Suprapubic skin (tissue), 4 donors: ENCODE measurements at regions not wholly inside any gene's neighbourhood (a gene's known extent, or its start where the extent isn't known, plus 50 kb on each side); places are given as distances from the start of the nearest gene placed in this dataset.

Experiments used
- DNase-seq, 2 donors: peaks; one replicate each; pipeline ENCODE4 v3.0.0-alpha.2; 2019; ENCODE audit warnings: low spot score in 2 of 2
- H3K27ac ChIP-seq: fragments of 200-600 bp; sonication (generic); one replicate; pipeline ENCODE4 v1.5.1; 2019
- H3K27me3 ChIP-seq: fragments of 200-600 bp; sonication (generic); one replicate; pipeline ENCODE4 v1.5.1; 2019
- H3K36me3 ChIP-seq: fragments of 200-600 bp; sonication (generic); one replicate; pipeline ENCODE4 v1.5.1; 2019
- H3K4me1 ChIP-seq: fragments of 200-600 bp; sonication (generic); one replicate; pipeline ENCODE4 v1.5.1; 2019
- H3K4me3 ChIP-seq: fragments of 200-600 bp; sonication (generic); one replicate; pipeline ENCODE4 v1.5.1; 2019; ENCODE audit warnings: mild to moderate bottlenecking
- H3K9me3 ChIP-seq: fragments of 200-600 bp; sonication (generic); one replicate; pipeline ENCODE4 v1.5.1; 2019
- EP300 ChIP-seq: sonication (generic); formaldehyde crosslinking; IDR thresholded peaks from one replicate; pipeline ENCODE4 v1.6.1; 2017; ENCODE audit warnings: antibody characterized with exemption
- POLR2A ChIP-seq, 2 donors: fragments of 450-650 bp; IDR thresholded peaks; one replicate each; pipeline ENCODE4 v1.6.1; 2017; ENCODE audit warnings: antibody characterized with exemption in 2 of 2, mild to moderate bottlenecking in 2 of 2, moderate library complexity in 2 of 2
- POLR2AphosphoS5 ChIP-seq, 3 donors: sonication (generic); formaldehyde crosslinking; IDR thresholded peaks; one replicate each; pipeline ENCODE4 v1.6.1; 2017; ENCODE audit warnings: antibody characterized with exemption in 3 of 3
- WGBS: methylation state at CpG from one replicate; pipeline ENCODE4 v1.1.5; 2018; 5-methylcytosine and 5-hydroxymethylcytosine counted together
- TF ChIP-seq, protein P1 (sequence below), 2 donors: fragments of 200-600 bp in 1 of 2; fragments of 450-650 bp in 1 of 2; sonication (generic) in 1 of 2; IDR thresholded peaks; one replicate each; pipeline ENCODE4 v1.5.1; 2016 to 2019; ENCODE audit warnings: antibody characterized with exemption in 2 of 2, mild to moderate bottlenecking in 1 of 2, moderate library complexity in 1 of 2

GRCh38 chr3:64805248-64805647 lies 117.4 kb upstream of the ADAMTS9 start:
- Histone ChIP-seq H3K9me3 (no peaks in the 10 kb centered on the region), H3K4me3 (no peak overlapping the region), H3K4me1 (no peaks in the 10 kb centered on the region), H3K36me3 (peaks cover 2% of the 10 kb centered on the region), H3K27me3 (no peaks in the 10 kb centered on the region), H3K27ac (no peak overlapping the region)
- no peak for DNase-seq
- TF ChIP-seq, protein P1, sequence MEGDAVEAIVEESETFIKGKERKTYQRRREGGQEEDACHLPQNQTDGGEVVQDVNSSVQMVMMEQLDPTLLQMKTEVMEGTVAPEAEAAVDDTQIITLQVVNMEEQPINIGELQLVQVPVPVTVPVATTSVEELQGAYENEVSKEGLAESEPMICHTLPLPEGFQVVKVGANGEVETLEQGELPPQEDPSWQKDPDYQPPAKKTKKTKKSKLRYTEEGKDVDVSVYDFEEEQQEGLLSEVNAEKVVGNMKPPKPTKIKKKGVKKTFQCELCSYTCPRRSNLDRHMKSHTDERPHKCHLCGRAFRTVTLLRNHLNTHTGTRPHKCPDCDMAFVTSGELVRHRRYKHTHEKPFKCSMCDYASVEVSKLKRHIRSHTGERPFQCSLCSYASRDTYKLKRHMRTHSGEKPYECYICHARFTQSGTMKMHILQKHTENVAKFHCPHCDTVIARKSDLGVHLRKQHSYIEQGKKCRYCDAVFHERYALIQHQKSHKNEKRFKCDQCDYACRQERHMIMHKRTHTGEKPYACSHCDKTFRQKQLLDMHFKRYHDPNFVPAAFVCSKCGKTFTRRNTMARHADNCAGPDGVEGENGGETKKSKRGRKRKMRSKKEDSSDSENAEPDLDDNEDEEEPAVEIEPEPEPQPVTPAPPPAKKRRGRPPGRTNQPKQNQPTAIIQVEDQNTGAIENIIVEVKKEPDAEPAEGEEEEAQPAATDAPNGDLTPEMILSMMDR (IDR thresholded peaks at IDR 0.05): no peak
- TF ChIP-seq POLR2A (IDR thresholded peaks at IDR 0.05): no peak
- TF ChIP-seq POLR2AphosphoS5 (IDR thresholded peaks at IDR 0.05): no peak
- no peak for TF ChIP-seq EP300
- WGBS: 72% methylated on average over 2 of the region's 2 CpGs

- no peak overlapping the region for H3K4me3 ChIP-seq
- DNase-seq: no peak
- WGBS: 93% methylated on average over 9 of the region's 9 CpGs
- TF ChIP-seq POLR2A (IDR thresholded peaks at IDR 0.05) (no peak), POLR2AphosphoS5 (IDR thresholded peaks at IDR 0.05) (no peak), EP300 (no peak)
- TF ChIP-seq, protein P1 (IDR thresholded peaks at IDR 0.05): no peak
- no peaks in the 10 kb centered on the region for H3K27me3 ChIP-seq
- H3K9me3 ChIP-seq: no peaks in the 10 kb centered on the region
- no peak overlapping the region for H3K27ac ChIP-seq
- peaks cover 2% of the 10 kb centered on the region for H3K4me1 ChIP-seq
- H3K36me3 ChIP-seq: peaks cover 2% of the 10 kb centered on the region
Observed at GRCh38 chr3:64803469-64803868, 115.7 kb upstream of the ADAMTS9 start.

GRCh38 chr3:64802460-64802859 lies 114.7 kb upstream of the ADAMTS9 start:
- WGBS: 89% methylated on average over 4 of the region's 4 CpGs
- TF ChIP-seq, protein P1 (IDR thresholded peaks at IDR 0.05): no peak
- TF ChIP-seq POLR2AphosphoS5 (IDR thresholded peaks at IDR 0.05): no peak
- TF ChIP-seq EP300: no peak
- DNase-seq: no peak
- Histone ChIP-seq H3K4me1 (peaks cover 5% of the 10 kb centered on the region), H3K9me3 (no peaks in the 10 kb centered on the region), H3K4me3 (no peak overlapping the region), H3K27ac (no peak overlapping the region), H3K36me3 (peaks cover 2% of the 10 kb centered on the region), H3K27me3 (no peaks in the 10 kb centered on the region)

- no peak overlapping the region for H3K4me3 ChIP-seq
- DNase-seq: no peak
- WGBS: 83% methylated on average over 3 of the region's 3 CpGs
- TF ChIP-seq POLR2AphosphoS5 (IDR thresholded peaks at IDR 0.05) (no peak), EP300 (no peak), POLR2A (IDR thresholded peaks at IDR 0.05) (no peak)
- TF ChIP-seq, protein P1 (IDR thresholded peaks at IDR 0.05): no peak
- peaks cover 2% of the 10 kb centered on the region for H3K36me3 ChIP-seq
- H3K27me3 ChIP-seq: no peaks in the 10 kb centered on the region
- H3K9me3 ChIP-seq: no peaks in the 10 kb centered on the region
- H3K27ac ChIP-seq: no peak overlapping the region
- peaks cover 5% of the 10 kb centered on the region for H3K4me1 ChIP-seq
Observed at GRCh38 chr3:64801856-64802255, 114.1 kb upstream of the ADAMTS9 start.

DNA sequence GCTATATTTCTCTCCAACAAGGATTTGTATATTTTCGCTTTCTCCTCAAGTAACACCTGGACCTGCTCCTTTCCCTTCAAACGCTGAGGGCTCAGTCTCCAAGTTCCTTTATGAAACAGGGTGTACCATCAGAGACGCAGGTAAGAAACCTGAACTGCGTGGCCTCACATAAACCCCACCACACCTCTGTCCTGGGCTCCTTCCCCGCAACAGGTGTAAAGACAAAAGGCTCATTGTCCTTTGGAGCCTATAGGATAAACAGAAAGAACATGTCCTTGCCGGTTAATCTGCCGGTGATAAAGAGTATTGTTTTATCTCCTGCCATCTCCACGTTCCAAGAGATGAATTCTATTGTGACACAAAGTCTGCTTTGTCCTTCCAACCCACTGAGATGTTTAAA lies 111.8 kb upstream of the ADAMTS9 start:
- WGBS: 87% methylated on average over 8 of the region's 8 CpGs
- DNase-seq: no peak
- Histone ChIP-seq H3K36me3 (peaks cover 2% of the 10 kb centered on the region), H3K27me3 (no peaks in the 10 kb centered on the region), H3K27ac (no peak overlapping the region), H3K4me1 (peaks cover 5% of the 10 kb centered on the region), H3K9me3 (no peaks in the 10 kb centered on the region), H3K4me3 (no peak overlapping the region)
- no peak for TF ChIP-seq POLR2AphosphoS5 (IDR thresholded peaks at IDR 0.05)
- TF ChIP-seq POLR2A (IDR thresholded peaks at IDR 0.05): no peak
- TF ChIP-seq EP300: no peak
- TF ChIP-seq, protein P1 (IDR thresholded peaks at IDR 0.05): no peak
